H1 (cell line): ENCODE measurements at regions not wholly inside any gene's neighbourhood (a gene's known extent, or its start where the extent isn't known, plus 50 kb on each side); places are given as distances from the start of the nearest gene placed in this dataset.

Experiments used
- CTCF ChIA-PET: fragments of 300-600 bp; sonication (Branson Sonifier 250); formaldehyde crosslinking; loops from one replicate; lab custom pipeline; 2021; ENCODE audit not compliant: partially characterized antibody; lab: Charles Lee
- POLR2A ChIA-PET: fragments of 300-600 bp; sonication (Branson Sonifier 250); formaldehyde crosslinking; loops from one replicate; lab custom pipeline; 2021; ENCODE audit warnings: inconsistent platforms; ENCODE audit not compliant: partially characterized antibody; lab: Charles Lee
- DNase-seq, 2 experiments: peaks; one replicate each; pipeline versions ENCODE4 v3.0.0 to v3.0.0-alpha.2; 2010 to 2022; ENCODE audit warnings: low spot score in 2 of 2, low read depth in 1 of 2, mixed read lengths in 1 of 2
- FAIRE-seq: peaks from 2 replicates; lab custom pipeline; 2011; peaks lifted over from hg19 to GRCh38; lab: Jason Lieb, UNC
- H2AFZ ChIP-seq: 2 replicates; pipeline ENCODE4 v1.8.1; 2012; ENCODE audit warnings: low read length, inconsistent platforms
- H2AK5ac ChIP-seq: 2 replicates; pipeline ENCODE4 v1.6.1; 2013; ENCODE audit warnings: low read depth, low read length
- H2BK120ac ChIP-seq: replicated peaks from 2 replicates; pipeline ENCODE3; 2013; ENCODE audit warnings: low read depth, low read length, inconsistent platforms
- H2BK12ac ChIP-seq: 2 replicates; pipeline ENCODE4 v1.6.1; 2013; ENCODE audit warnings: low read depth, low read length
- H2BK15ac ChIP-seq: 2 replicates; pipeline ENCODE4 v1.6.1; 2013; ENCODE audit warnings: low read length
- H2BK20ac ChIP-seq: 2 replicates; pipeline ENCODE4 v1.6.1; 2013; ENCODE audit warnings: low read length
- H2BK5ac ChIP-seq: 2 replicates; pipeline ENCODE4 v1.6.1; 2013; ENCODE audit warnings: low read depth, low read length
- H3K14ac ChIP-seq: 2 replicates; pipeline ENCODE4 v1.6.1; 2013; ENCODE audit warnings: inconsistent platforms; ENCODE audit not compliant: insufficient read length
- H3K18ac ChIP-seq: 2 replicates; pipeline ENCODE4 v1.6.1; 2013; ENCODE audit warnings: low read length; ENCODE audit errors: extremely low read depth
- H3K23ac ChIP-seq: 2 replicates; pipeline ENCODE4 v1.6.1; 2013; ENCODE audit warnings: inconsistent platforms; ENCODE audit not compliant: insufficient read length
- H3K23me2 ChIP-seq: 2 replicates; pipeline ENCODE4 v1.6.1; 2013; ENCODE audit warnings: low read depth, low read length
- H3K27ac ChIP-seq: 2 replicates; pipeline ENCODE4 v1.6.1; 2011; ENCODE audit warnings: low read depth, low read length, inconsistent platforms
- H3K27me3 ChIP-seq, 4 experiments: replicated peaks in 1 of 4; 1 replicate in 1 of 4; 2 replicates in 3 of 4; pipeline versions ENCODE4 v1.6.1 to v1.8.1; 2011 to 2013; ENCODE audit warnings: low read length in 3 of 4, mild to moderate bottlenecking in 3 of 4, inconsistent platforms in 2 of 4, mixed read lengths in 2 of 4, moderate library complexity in 1 of 4; ENCODE audit not compliant: control insufficient read depth in 3 of 4, insufficient read depth in 3 of 4; ENCODE audit errors: extremely low read depth in 1 of 4
- H3K36me3 ChIP-seq, 4 experiments: 2 replicates each; pipeline versions ENCODE4 v1.6.1 to v1.8.1; 2011 to 2013; ENCODE audit warnings: mild to moderate bottlenecking in 4 of 4, low read length in 3 of 4, moderate library complexity in 2 of 4, control low read depth in 1 of 4, inconsistent platforms in 1 of 4; ENCODE audit not compliant: insufficient read depth in 4 of 4, control insufficient read depth in 2 of 4
- H3K4ac ChIP-seq: replicated peaks from 2 replicates; pipeline ENCODE3; 2013; ENCODE audit warnings: low read length, low read depth, mixed read lengths, inconsistent platforms; ENCODE audit not compliant: insufficient read length
- H3K4me1 ChIP-seq, 4 experiments: replicated peaks in 1 of 4; 1 replicate in 1 of 4; 2 replicates in 3 of 4; pipeline versions ENCODE4 v1.6.1 to v1.8.1; 2011 to 2013; ENCODE audit warnings: low read length in 3 of 4, inconsistent platforms in 2 of 4, mixed read lengths in 1 of 4; ENCODE audit not compliant: insufficient read depth in 4 of 4, control insufficient read depth in 3 of 4
- H3K4me2 ChIP-seq, 2 experiments: 2 replicates each; pipeline versions ENCODE4 v1.6.1 to v1.8.1; 2011 to 2013; ENCODE audit warnings: low read depth in 2 of 2, low read length in 2 of 2, control low read depth in 1 of 2, inconsistent platforms in 1 of 2, mild to moderate bottlenecking in 1 of 2; ENCODE audit not compliant: insufficient read depth in 1 of 2
- H3K4me3 ChIP-seq, 4 experiments: fragments of 200-600, 300-600 bp in 1 of 4; sonication (generic), shearing (Covaris generic), sonication (Bioruptor Twin) in 1 of 4; 2 replicates each; pipeline versions ENCODE4 v1.5.1 to v1.8.1; 2011 to 2016; ENCODE audit warnings: low read length in 4 of 4, low read depth in 3 of 4, control low read depth in 2 of 4, inconsistent platforms in 2 of 4, mild to moderate bottlenecking in 2 of 4, mixed read lengths in 1 of 4, moderate library complexity in 1 of 4; ENCODE audit not compliant: insufficient read depth in 2 of 4; ENCODE audit errors: extremely low read depth in 1 of 4
- H3K56ac ChIP-seq: replicated peaks from 2 replicates; pipeline ENCODE3; 2013; ENCODE audit warnings: low read depth, mild to moderate bottlenecking, mixed read lengths, low read length, inconsistent platforms; ENCODE audit not compliant: insufficient read length
- H3K79me1 ChIP-seq: 2 replicates; pipeline ENCODE4 v1.6.1; 2013; ENCODE audit warnings: low read depth, low read length, control low read depth
- H3K79me2 ChIP-seq, 2 experiments: 2 replicates each; pipeline versions ENCODE4 v1.6.1 to v1.8.1; 2012 to 2013; ENCODE audit warnings: low read length in 2 of 2, mild to moderate bottlenecking in 2 of 2, inconsistent platforms in 1 of 2; ENCODE audit not compliant: insufficient read depth in 2 of 2, control insufficient read depth in 1 of 2
- H3K9ac ChIP-seq, 4 experiments: replicated peaks in 1 of 4; 1 replicate in 1 of 4; 2 replicates in 3 of 4; pipeline versions ENCODE4 v1.6.1 to v1.8.1; 2011 to 2013; ENCODE audit warnings: low read depth in 3 of 4, low read length in 3 of 4, control low read depth in 2 of 4, mild to moderate bottlenecking in 2 of 4, moderate library complexity in 2 of 4, inconsistent platforms in 1 of 4; ENCODE audit errors: extremely low read depth in 1 of 4
- H3K9me3 ChIP-seq, 2 experiments: 2 replicates each; pipeline versions ENCODE4 v1.6.1 to v1.8.1; 2012 to 2013; ENCODE audit warnings: mild to moderate bottlenecking in 2 of 2, moderate library complexity in 2 of 2, control low read depth in 1 of 2, inconsistent platforms in 1 of 2, low read depth in 1 of 2, low read length in 1 of 2, mixed read lengths in 1 of 2; ENCODE audit not compliant: insufficient read depth in 2 of 2
- H4K20me1 ChIP-seq, 2 experiments: replicated peaks in 1 of 2; 2 replicates each; pipeline versions ENCODE3 to v1.8.1; 2011 to 2013; ENCODE audit warnings: inconsistent platforms in 2 of 2, low read length in 2 of 2, mild to moderate bottlenecking in 1 of 2; ENCODE audit not compliant: insufficient read depth in 2 of 2, control insufficient read depth in 1 of 2
- H4K5ac ChIP-seq: 2 replicates; pipeline ENCODE4 v1.6.1; 2013; ENCODE audit warnings: low read length, low read depth, mixed read lengths, inconsistent platforms; ENCODE audit not compliant: insufficient read length
- H4K8ac ChIP-seq: 2 replicates; pipeline ENCODE4 v1.8.0; 2013; ENCODE audit warnings: mild to moderate bottlenecking, moderate library complexity, low read length, inconsistent platforms; ENCODE audit not compliant: insufficient read depth; ENCODE audit errors: extremely low read depth
- H4K91ac ChIP-seq: replicated peaks from 2 replicates; pipeline ENCODE3; 2013; ENCODE audit warnings: low read length, mixed read lengths, inconsistent platforms; ENCODE audit not compliant: insufficient read length
- BACH1 ChIP-seq: IDR thresholded peaks from 2 replicates; pipeline ENCODE4 v1.6.1; 2012; ENCODE audit warnings: low read length, improper control_type of control experiment
- CBX5 ChIP-seq: fragments of 300-800, 300-1000 bp; sonication (generic); IDR thresholded peaks from 2 replicates; pipeline ENCODE4 v1.7.1; 2016; ENCODE audit warnings: antibody characterized with exemption, low read length, low read depth
- FOSL1 ChIP-seq: IDR thresholded peaks from 2 replicates; pipeline ENCODE4 v1.6.1; 2011; ENCODE audit warnings: mild to moderate bottlenecking, low read depth, low read length, moderate library complexity; ENCODE audit not compliant: insufficient read depth
- GTF2F1 ChIP-seq: IDR thresholded peaks from 2 replicates; pipeline ENCODE4 v1.6.1; 2012; ENCODE audit warnings: low read depth, low read length, improper control_type of control experiment, borderline replicate concordance
- JUN ChIP-seq: IDR thresholded peaks from 2 replicates; pipeline ENCODE4 v1.6.1; 2011; ENCODE audit warnings: low read depth, mild to moderate bottlenecking, improper control_type of control experiment, low read length
- RXRA ChIP-seq: IDR thresholded peaks from 2 replicates; pipeline ENCODE4 v1.6.1; 2011; ENCODE audit warnings: low read depth, mild to moderate bottlenecking, low read length, moderate library complexity; ENCODE audit not compliant: insufficient read depth
- SP1 ChIP-seq: IDR thresholded peaks from 2 replicates; pipeline ENCODE4 v1.6.1; 2011; ENCODE audit warnings: low read depth, low read length
- SP4 ChIP-seq: IDR thresholded peaks from 2 replicates; pipeline ENCODE4 v1.6.1; 2012; ENCODE audit warnings: low read length, inconsistent platforms
- WGBS, 2 experiments: shearing (Covaris generic) in 1 of 2; methylation state at CpG; one replicate each; pipeline versions ENCODE4 v1.1.6 to v1.1.7; 2013 to 2015; ENCODE audit warnings: low lambda C conversion rate in 2 of 2, mixed read lengths in 2 of 2, inconsistent platforms in 1 of 2, low coverage in 1 of 2, missing lambda C conversion rate in 1 of 2; ENCODE audit not compliant: insufficient replicate concordance in 2 of 2, insufficient coverage in 1 of 2, insufficient read length in 1 of 2; ENCODE audit errors: extremely low coverage in 1 of 2, missing lambda C conversion rate in 1 of 2; 5-methylcytosine and 5-hydroxymethylcytosine counted together
- TF ChIP-seq, protein P1 (sequence below): IDR thresholded peaks from 2 replicates; pipeline ENCODE4 v1.6.1; 2012; ENCODE audit warnings: low read length, inconsistent platforms
- TF ChIP-seq, protein P2 (sequence below): IDR thresholded peaks from 2 replicates; pipeline ENCODE4 v1.6.1; 2012; ENCODE audit warnings: inconsistent platforms
- TF ChIP-seq, protein P3 (sequence below): IDR thresholded peaks from 2 replicates; pipeline ENCODE4 v1.6.1; 2012; ENCODE audit warnings: inconsistent platforms

DNA sequence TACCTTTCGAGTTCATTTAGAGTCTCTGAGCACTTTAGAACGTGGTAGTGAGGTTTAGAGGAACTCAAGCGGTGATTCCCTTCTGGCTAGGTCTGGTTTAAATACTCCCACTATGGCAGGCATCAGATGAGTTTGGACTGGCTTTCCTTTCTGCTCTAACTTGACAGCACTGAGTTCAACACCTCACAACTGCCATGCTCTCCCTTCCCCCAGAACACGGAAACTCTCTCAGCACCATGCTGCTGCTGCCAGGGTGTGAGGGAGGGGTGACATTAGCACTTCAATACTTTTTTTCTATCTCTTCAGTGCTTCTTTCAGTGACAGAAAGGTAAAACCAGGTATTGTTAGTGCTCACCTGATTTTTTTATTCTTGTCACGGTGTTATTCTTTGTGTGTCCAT lies 234.5 kb upstream of the AGTR2 start:
- Histone ChIP-seq H3K4me3 (no peak overlapping the region), H2AK5ac (no peak overlapping the region), H3K14ac (no peak overlapping the region), H4K8ac (no peak overlapping the region), H3K79me1 (no peaks in the 10 kb centered on the region), H2BK120ac (no peak overlapping the region), H3K4ac (no peak overlapping the region), H3K36me3 (peaks cover 0 to 17% (median 6%) of the 10 kb centered on the region in 4 experiments; a peak in 3 of 8 replicates), H2AFZ (no peak overlapping the region), H3K56ac (no peak overlapping the region), H3K4me2 (peak overlapping the region in 1 of 2 experiments; percentile 45; a peak in 3 of 4 replicates), H3K4me1 (peaks cover 0 to 6% (median 3%) of the 10 kb centered on the region in 4 experiments; a peak in 2 of 7 replicates), H3K23ac (no peak overlapping the region), H3K79me2 (peaks cover 0 to 19% of the 10 kb centered on the region in 2 experiments; a peak in 2 of 4 replicates), H2BK5ac (no peak overlapping the region), H3K27me3 (no peaks in the 10 kb centered on the region), H4K91ac (no peak overlapping the region), H3K27ac (no peak overlapping the region), H2BK15ac (no peak overlapping the region), H3K23me2 (no peaks in the 10 kb centered on the region), H3K9me3 (peaks cover 0 to 5% of the 10 kb centered on the region in 2 experiments; a peak in 1 of 4 replicates), H3K9ac (no peak overlapping the region), H2BK20ac (no peak overlapping the region), H4K20me1 (peaks cover 0 to 3% of the 10 kb centered on the region in 2 experiments), H4K5ac (no peak overlapping the region), H2BK12ac (no peak overlapping the region), H3K18ac (no peak overlapping the region; the same call in 1 of the 2 replicates)
- CTCF ChIA-PET, result interaction anchor here (1.0 kb wide), 1 partner anchor 21 kb away, joined by 3 read pairs; no protein-coding TSS in a partner anchor
- FAIRE-seq (peak; percentile 81), DNase-seq (no peak)
- POLR2A ChIA-PET, result no interaction called here
- 74% methylated on average over 5 of the region's 5 CpGs; no CpG with 5 or more reads in 1 of the 2 experiments for WGBS, 2 experiments
- TF ChIP-seq JUN (no peak), CBX5 (no peak), RXRA (no peak), BACH1 (no peak), FOSL1 (no peak), GTF2F1 (peak; percentile 73; the same call in 1 of the 2 replicates), SP1 (no peak), SP4 (no peak)
- TF ChIP-seq, protein P1, sequence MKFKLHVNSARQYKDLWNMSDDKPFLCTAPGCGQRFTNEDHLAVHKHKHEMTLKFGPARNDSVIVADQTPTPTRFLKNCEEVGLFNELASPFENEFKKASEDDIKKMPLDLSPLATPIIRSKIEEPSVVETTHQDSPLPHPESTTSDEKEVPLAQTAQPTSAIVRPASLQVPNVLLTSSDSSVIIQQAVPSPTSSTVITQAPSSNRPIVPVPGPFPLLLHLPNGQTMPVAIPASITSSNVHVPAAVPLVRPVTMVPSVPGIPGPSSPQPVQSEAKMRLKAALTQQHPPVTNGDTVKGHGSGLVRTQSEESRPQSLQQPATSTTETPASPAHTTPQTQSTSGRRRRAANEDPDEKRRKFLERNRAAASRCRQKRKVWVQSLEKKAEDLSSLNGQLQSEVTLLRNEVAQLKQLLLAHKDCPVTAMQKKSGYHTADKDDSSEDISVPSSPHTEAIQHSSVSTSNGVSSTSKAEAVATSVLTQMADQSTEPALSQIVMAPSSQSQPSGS, result no peak
- TF ChIP-seq, protein P2, sequence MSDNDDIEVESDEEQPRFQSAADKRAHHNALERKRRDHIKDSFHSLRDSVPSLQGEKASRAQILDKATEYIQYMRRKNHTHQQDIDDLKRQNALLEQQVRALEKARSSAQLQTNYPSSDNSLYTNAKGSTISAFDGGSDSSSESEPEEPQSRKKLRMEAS, result peak; percentile 93
- TF ChIP-seq, protein P3, sequence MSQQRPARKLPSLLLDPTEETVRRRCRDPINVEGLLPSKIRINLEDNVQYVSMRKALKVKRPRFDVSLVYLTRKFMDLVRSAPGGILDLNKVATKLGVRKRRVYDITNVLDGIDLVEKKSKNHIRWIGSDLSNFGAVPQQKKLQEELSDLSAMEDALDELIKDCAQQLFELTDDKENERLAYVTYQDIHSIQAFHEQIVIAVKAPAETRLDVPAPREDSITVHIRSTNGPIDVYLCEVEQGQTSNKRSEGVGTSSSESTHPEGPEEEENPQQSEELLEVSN, result peak; percentile 81
